GM10248 (cell line): ENCODE measurements at regions not wholly inside any gene's neighbourhood (a gene's known extent, or its start where the extent isn't known, plus 50 kb on each side); places are given as distances from the start of the nearest gene placed in this dataset.

Experiments
- CTCF ChIA-PET: fragments of 300-600 bp; sonication (Branson Sonifier 250); formaldehyde crosslinking; extraction: SDS; loops from one replicate; lab custom pipeline; 2021; ENCODE audit warnings: antibody characterized with exemption; lab: Yijun Ruan, JAX
- POLR2A ChIA-PET: fragments of 350-650 bp; sonication (Branson Sonifier 250); formaldehyde crosslinking; extraction: SDS; loops from one replicate; lab custom pipeline; 2020; ENCODE audit warnings: antibody characterized with exemption; lab: Yijun Ruan, JAX
- DNase-seq: peaks from one replicate; pipeline ENCODE4 v3.0.0; 2012; ENCODE audit errors: extremely low spot score
- CTCF ChIP-seq: IDR thresholded peaks from 2 replicates; pipeline ENCODE4 v1.5.1; 2012; ENCODE audit warnings: mild to moderate bottlenecking, low read depth; ENCODE audit errors: extremely low read depth, missing control alignments, control extremely low read depth

- ChIA-PET POLR2A (no interaction called here), CTCF (interaction anchor here (0.8 to 3.4 kb wide), 19 partner anchors 9 to 569 kb away, joined by 3 to 53 read pairs (median 3); partner anchors contain the start of genes DNAH7 and SLC39A10)
- DNase-seq: peak; percentile 26
- TF ChIP-seq CTCF: peak; percentile 39
These were observed 158.8 kb upstream of the SLC39A10 start for GRCh38 chr2:195498176-195498575.

DNA sequence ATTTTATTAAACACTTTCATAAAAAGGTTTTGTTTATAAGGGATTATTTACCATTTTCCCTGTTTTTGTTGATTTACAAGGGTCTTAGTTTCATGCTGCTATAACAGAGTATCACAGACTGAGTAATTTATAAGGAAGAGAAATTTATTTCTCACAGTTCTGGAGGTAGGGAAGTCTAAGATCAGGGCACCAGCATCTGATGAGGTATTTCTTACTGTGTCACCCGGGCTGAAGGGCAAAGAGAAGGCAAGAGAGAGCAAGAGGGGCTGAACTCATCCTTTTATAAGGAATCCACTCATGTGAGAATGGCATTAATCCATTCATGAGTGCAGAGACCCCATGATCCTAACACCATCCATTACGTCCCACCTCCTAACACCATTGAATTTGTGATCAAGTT, 160.0 kb upstream of the SLC39A10 start:
- ChIA-PET CTCF (interaction anchor here (1.2 to 3.4 kb wide), 4 partner anchors 160 to 168 kb away, joined by 3 to 53 read pairs (median 10); partner anchors contain the start of gene SLC39A10), POLR2A (no interaction called here)
- DNase-seq: no peak
- no peak for TF ChIP-seq CTCF

- POLR2A ChIA-PET: no interaction called here
- CTCF ChIA-PET: no interaction called here
- no peak for DNase-seq
- TF ChIP-seq CTCF: no peak
These were observed 161.1 kb upstream of the SLC39A10 start for GRCh38 chr2:195495966-195496365.

DNA sequence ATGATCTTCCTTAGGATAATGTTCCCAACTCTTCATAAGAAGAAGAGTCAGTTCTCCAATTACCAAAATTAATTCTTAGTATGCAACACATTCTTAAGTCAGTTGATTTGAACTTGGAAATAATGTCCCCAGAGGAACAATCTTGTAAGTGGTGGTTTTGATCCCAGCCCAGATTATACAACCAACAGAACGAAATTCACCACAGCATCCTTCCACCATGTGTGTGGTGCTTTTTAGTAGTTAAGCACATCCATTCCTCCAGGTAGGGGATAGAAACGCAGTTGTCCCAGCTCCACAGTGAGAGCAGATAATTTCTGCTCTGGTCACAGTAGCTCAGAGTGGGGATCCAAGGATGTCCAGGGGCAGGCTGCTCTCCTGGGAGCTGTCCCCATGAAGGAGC, 161.7 kb upstream of the SLC39A10 start:
- ChIA-PET CTCF (no interaction called here), POLR2A (no interaction called here)

DNA sequence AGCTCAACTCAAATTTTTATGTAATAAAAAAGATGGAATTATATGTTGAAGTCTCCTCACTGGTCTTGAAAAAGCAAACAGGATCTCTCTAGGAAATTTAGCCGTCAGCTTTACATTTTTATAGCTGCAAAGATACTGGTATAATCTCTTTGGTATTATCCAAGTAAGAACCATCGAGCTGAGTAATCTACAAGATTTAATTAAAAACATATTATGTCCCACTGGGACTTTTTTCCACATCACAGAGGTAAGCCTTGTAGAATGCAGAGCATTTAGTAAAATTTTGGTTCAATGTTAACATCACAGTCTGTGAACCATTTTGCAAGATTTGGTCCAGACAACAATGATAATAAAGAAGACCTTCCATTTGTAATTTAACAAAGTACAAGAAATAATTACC, 162.6 kb upstream of the SLC39A10 start:
- no peak for DNase-seq
- CTCF ChIA-PET: interaction anchor here (0.7 to 1.8 kb wide), 4 partner anchors 15 to 168 kb away, joined by 3 to 9 read pairs (median 4); no protein-coding TSS in a partner anchor
- POLR2A ChIA-PET: no interaction called here
- no peak for TF ChIP-seq CTCF

More for the DNA sequence above, 161.7 kb upstream of the SLC39A10 start:
- no peak for TF ChIP-seq CTCF
- DNase-seq: no peak

GRCh38 chr2:195493416-195493815, 163.6 kb upstream of the SLC39A10 start:
- CTCF ChIA-PET: interaction anchor here (1.3 to 1.8 kb wide), 3 partner anchors 10 to 167 kb away, joined by 3 to 9 read pairs (median 4); no protein-coding TSS in a partner anchor
- TF ChIP-seq CTCF: no peak
- DNase-seq: no peak
- POLR2A ChIA-PET: no interaction called here
